ENCODE measurements at regions not wholly inside any gene's neighbourhood (a gene's known extent, or its start where the extent isn't known, plus 50 kb on each side); places are given as distances from the start of the nearest gene placed in this dataset.

DNA sequence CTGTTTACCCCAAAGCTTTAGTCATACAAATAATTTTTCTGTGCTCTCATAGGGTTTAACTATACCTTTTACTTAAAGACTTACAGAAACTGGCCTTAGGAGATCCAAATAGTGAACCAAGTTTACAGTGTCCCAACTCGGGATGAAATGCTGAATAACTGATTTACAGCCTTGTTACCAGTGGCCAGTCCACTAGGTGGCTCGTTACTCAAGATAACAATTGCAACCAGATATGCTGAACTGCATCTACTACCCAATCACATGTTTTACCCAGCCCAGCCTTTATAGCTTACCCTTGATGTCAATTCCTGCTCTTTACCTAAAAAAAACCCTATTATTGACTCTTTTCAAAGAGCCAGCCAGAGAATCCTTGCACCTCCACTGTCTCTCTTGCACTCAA, 1148.8 kb upstream of the ADGRL4 start:
- TF ChIP-seq EP300 (IDR thresholded peaks at IDR 0.05) (no peak), CTCF (IDR thresholded peaks at IDR 0.05) (no peak), POLR2A (IDR thresholded peaks at IDR 0.05) (no peak)

All from sigmoid colon (tissue), 4 donors.